GM18907 (cell line): ENCODE measurements at regions not wholly inside any gene's neighbourhood (a gene's known extent, or its start where the extent isn't known, plus 50 kb on each side); places are given as distances from the start of the nearest gene placed in this dataset.

ENCODE experiments used
- ATAC-seq: cut with Tn5 transposase; IDR thresholded peaks from one replicate; pipeline ENCODE4 v1.9.1; 2021; ENCODE audit warnings: mild to moderate bottlenecking, moderate library complexity; ENCODE audit not compliant: unreplicated experiment

- ATAC-seq: no peak
Observed at GRCh38 chr18:78021196-78021595, 771.5 kb downstream of the GALR1 start.

GRCh38 chr18:78031589-78031988 is 781.9 kb downstream of the GALR1 start:
- ATAC-seq: no peak

DNA sequence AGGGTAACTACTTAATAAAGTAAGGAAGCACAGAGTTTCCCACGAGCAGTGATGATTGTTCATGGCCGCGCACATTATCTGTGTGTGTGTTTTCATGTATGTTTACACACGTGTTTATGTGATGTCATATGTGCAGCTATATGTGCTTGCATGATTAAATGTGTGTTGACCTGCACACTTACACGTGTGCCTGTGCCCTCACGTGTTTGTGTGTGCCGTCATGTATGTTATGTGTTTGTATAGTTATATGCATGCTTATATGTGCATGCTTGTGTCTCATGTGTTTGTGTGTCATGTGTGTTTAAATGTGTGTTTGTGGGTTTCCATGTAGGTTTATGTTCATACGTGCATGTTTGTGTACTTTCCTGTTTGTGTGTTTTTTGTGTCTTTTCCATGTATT is 782.3 kb downstream of the GALR1 start:
- ATAC-seq: no peak

DNA sequence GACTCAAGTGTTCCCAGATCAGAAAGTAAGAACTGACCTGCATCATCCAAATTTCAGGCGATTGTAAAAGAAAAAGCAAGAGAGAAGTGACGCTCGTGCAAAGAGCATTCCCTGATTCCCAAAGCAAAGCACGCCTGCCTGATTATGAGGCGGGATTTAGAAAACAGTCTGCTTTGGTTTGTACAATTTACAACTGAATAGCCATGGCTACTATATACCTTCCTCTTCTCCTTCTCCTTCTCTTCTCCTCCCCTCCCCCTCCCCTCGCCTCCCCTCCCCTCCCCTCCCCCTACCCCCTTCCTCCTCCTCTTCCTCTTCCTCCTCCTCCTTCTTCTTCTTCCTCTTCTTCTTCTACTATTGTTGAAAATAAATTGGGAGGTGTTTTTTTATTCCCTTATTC is 782.9 kb downstream of the GALR1 start:
- no peak for ATAC-seq

DNA sequence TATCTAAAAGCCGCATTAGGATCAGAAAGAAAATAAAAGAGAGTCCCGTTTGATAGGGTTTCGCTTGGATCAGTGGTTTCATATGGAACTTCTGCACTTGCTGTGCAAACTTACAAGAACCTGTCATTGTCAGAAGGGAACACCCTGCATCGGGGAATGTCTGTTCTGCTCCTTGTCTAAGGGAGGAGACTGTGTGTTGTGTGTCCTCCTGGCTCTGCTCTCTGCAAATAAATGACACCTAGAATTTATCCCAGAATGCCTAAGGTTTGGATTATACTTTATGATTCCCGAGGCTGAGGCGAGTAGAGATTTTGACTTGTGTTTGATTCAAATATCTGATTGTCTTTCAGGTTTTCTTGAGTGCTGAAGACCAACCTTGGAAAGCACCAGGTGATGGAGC is 785.1 kb downstream of the GALR1 start:
- ATAC-seq: no peak

DNA sequence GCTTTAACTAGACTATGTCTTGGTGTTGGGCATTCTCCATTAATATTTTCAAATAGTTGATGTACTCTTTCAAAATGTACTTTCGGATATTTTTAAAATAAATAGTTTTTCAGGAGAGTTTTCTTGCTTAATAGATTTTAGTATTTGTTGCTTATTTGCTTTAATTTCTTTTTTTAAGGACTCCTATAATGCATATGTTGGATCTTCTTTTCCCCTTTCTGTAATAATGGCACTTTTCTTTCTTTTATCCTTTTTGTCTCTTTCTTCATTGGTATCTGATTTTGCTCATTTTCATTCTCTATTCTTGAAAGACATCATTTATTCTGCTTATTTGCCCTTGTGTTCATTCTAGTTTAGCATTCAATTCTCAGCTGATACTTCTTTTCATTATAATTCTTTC is 791.6 kb downstream of the GALR1 start:
- ATAC-seq: no peak

GRCh38 chr18:78046631-78047030 is 797.0 kb downstream of the GALR1 start:
- ATAC-seq: no peak

- ATAC-seq: no peak
Observed at GRCh38 chr18:78049281-78049680, 799.6 kb downstream of the GALR1 start.

GRCh38 chr18:78054801-78055200 is 805.2 kb downstream of the GALR1 start:
- ATAC-seq: no peak

GRCh38 chr18:78056011-78056410 is 806.4 kb downstream of the GALR1 start:
- ATAC-seq: no peak

- no peak for ATAC-seq
Observed at GRCh38 chr18:78069784-78070664, 820.4 kb downstream of the GALR1 start.

DNA sequence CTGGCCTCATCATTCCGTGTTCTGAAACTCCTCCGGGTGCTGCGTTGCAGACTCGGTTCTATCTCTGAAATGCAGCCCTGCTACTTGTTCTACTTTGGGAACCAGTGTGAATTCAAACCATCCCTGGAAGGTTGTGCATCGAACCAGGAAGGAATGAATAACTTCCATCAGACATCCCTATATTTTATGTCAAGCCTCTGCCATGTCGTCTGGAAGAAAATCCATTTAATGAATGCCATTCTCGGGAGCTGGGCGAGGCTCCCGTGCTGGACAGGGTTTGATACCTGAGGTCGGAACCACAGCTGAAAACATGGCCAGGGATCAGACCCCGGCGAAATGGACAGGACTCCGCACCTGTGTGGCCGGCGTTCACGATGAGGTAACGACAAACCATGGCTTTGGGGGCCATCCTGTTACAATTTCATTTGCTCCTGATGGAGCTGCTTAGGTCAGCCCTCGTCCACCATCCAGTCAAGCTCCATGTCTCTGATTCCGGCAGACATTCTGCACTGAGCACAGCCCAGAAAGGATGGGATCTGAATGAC is 821.6 kb downstream of the GALR1 start:
- ATAC-seq: no peak

DNA sequence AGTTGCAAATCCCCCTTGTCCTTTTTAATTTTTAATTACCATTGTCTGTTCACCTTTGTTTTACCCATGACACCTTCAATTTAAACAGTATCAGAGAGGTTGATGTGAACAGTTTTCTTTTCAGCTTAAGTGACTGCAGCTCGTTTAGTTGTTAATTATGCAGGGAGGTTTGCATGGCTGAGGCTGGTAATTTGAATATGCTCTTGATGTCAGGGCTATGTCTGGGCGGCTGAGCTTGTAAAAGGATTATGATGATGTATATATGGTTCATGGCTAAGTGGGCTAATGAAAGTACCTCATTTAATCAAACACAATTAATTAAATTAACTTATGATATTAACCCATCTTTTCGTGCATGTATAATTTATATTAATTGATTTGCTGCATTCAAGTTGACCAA is 822.1 kb downstream of the GALR1 start:
- ATAC-seq: no peak

DNA sequence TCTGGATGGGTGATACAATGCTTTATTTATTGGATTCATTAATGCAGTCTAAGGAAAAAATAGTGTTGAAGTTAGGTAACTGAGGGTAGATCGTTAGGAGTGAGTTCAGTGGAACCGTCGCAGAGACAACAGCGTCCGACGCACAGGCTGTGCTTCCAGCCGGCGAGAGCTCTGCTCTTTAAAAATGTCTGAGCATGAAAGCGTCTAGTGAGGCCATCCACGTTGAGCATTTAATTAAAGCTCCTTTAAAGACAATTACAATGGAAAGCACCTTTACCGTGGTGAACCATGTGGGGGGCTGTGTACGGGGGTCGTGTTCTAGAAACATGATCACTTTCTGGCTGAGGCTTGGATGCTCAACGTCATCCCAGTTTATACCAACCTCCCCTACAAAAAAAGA is 822.7 kb downstream of the GALR1 start:
- ATAC-seq: no peak

- no peak for ATAC-seq
Observed at GRCh38 chr18:78073275-78073674, 823.6 kb downstream of the GALR1 start.

DNA sequence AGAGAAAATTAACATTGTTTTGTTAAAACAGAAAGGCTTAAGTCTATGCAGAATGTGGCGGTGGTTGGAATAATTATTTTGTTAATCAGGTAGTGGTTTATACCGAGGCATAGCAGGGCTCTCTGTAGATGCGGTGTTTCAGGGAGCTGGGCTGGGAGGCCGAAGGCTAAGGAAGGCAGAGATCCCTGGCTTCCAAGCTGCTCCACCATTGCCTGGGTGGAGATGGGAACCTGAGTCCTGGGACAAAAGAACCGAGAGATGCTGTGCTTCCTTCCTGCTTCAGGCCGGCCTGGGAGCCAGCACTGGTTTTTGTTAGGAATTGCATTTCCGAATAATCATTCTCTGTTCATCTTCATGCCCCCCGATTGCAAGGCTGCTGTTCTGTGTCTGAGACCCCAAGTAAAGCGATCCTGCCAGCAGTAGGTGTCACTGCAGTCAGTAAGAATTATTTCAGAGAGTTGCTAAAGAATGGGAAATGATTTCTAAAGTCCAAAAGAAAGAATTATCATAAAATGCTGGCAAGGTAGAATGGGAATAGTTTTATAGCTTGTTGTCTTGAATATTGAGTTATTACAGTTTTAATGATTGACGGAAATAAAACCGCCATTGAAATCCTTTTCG is 824.9 kb downstream of the GALR1 start:
- no peak for ATAC-seq

GRCh38 chr18:78080081-78080480 is 830.4 kb downstream of the GALR1 start:
- ATAC-seq: no peak

DNA sequence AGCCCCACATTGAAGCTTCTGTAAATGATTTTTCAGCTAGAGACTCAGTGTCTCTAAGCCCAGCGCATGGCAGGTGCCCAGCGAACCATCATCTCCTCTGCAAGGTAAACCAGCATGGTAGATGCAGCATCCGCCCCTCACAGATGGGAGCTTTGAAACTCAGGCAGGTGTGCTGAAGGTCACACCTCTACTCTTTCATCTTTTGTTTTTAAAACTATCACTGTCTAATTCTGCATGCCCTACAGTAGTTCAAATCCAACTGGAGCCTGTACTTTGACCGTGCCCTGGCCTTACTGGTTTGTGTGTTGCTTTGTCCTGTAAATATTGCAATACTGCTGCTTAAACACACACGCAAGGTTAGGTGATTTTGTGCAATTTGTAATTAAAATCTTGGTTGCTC is 831.1 kb downstream of the GALR1 start:
- no peak for ATAC-seq

- no peak for ATAC-seq
Observed at GRCh38 chr18:78082816-78083215, 833.2 kb downstream of the GALR1 start.

GRCh38 chr18:78085241-78086185 is 835.9 kb downstream of the GALR1 start:
- ATAC-seq: no peak

DNA sequence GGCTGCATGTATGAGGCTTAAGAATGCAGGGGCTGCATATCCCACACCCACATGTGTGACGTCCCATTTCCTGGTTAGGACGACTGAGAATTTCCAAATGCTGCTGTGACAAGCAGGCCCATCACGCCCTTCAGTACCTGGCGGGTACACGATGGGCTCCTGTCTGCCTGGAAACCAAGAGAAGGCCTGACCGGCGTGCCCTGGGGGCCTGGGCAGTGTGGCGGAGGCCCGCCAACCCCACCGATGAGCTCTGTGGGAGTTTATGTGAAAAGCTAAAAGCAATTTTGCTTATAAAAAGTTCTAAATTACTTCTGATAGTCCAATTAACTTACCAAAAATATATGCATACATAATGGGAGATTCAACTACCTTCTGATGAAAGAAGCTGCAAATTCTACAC is 837.3 kb downstream of the GALR1 start:
- ATAC-seq: no peak
